ENCODE measurements at regions not wholly inside any gene's neighbourhood (a gene's known extent, or its start where the extent isn't known, plus 50 kb on each side); places are given as distances from the start of the nearest gene placed in this dataset.

DNA sequence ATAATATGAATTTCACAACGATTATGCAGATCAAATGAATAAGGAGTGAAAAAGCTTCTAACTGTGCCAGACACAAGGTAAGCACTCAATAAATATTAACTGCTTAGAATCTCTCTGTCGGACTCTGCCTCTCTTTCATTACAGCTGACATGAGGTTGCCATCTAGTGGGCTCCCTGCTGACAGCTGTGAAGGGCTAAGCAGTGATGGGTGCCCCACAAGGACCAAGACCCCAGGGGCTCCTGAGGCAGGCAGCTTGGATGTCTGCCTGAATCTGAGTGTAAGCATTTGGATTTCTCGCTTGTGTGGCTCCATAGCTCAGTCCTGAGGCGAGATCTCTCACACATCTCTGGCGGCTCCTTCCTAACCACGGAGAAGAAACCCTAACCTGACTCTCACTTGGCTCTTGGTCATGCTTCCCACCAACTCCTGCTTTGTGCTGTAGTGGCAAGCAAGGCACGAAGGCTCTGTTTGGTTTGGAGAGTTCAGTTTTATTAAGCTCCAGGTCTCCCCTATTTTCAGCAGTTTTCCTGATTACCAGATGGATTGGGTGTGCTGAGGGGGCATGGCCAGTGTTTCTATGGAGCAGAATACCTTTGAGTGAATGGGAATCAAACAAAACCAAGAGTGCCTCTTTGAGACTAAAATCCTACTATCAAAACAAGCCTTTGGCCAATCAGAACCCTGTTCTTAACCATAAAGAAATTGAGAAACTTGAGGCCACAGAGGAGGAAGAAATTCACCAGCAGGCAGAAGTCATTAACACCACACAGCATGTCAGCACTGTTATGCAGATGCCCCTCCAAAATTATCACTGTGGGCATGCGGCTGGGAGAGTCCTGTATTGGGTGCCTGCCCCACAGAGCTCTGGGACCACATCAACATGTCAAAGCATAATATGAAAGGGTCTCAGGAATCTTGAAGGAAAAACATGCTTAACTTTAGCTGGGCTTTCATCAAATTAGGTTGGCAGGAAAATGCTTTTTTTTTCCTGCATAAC, 152.8 kb upstream of the NTM start:
- H3K9me3 ChIP-seq (ENCODE audit: control insufficient read depth, insufficient read depth, low read length), result no peaks in the 10 kb centered on the region
- no peaks in the 10 kb centered on the region for H3K27me3 ChIP-seq (ENCODE audit: control insufficient read depth, insufficient read depth, low read length)
- ChIA-PET POLR2A (no interaction called here), CTCF (interaction anchor here (0.7 to 4.0 kb wide), 11 partner anchors 10 to 203 kb away, joined by 3 to 67 read pairs (median 4); no protein-coding TSS in a partner anchor)
- no peak overlapping the region for H3K4me3 ChIP-seq (ENCODE audit: low read depth, low read length)
- no peak overlapping the region for H3K27ac ChIP-seq (ENCODE audit: low read depth, low read length)
- TF ChIP-seq, protein P1, sequence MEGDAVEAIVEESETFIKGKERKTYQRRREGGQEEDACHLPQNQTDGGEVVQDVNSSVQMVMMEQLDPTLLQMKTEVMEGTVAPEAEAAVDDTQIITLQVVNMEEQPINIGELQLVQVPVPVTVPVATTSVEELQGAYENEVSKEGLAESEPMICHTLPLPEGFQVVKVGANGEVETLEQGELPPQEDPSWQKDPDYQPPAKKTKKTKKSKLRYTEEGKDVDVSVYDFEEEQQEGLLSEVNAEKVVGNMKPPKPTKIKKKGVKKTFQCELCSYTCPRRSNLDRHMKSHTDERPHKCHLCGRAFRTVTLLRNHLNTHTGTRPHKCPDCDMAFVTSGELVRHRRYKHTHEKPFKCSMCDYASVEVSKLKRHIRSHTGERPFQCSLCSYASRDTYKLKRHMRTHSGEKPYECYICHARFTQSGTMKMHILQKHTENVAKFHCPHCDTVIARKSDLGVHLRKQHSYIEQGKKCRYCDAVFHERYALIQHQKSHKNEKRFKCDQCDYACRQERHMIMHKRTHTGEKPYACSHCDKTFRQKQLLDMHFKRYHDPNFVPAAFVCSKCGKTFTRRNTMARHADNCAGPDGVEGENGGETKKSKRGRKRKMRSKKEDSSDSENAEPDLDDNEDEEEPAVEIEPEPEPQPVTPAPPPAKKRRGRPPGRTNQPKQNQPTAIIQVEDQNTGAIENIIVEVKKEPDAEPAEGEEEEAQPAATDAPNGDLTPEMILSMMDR (IDR thresholded peaks at IDR 0.05; ENCODE audit: low read depth, low read length), result peak; percentile 57
- peak; percentile 3 for DNase-seq (ENCODE audit: low read depth, low spot score)

DNA sequence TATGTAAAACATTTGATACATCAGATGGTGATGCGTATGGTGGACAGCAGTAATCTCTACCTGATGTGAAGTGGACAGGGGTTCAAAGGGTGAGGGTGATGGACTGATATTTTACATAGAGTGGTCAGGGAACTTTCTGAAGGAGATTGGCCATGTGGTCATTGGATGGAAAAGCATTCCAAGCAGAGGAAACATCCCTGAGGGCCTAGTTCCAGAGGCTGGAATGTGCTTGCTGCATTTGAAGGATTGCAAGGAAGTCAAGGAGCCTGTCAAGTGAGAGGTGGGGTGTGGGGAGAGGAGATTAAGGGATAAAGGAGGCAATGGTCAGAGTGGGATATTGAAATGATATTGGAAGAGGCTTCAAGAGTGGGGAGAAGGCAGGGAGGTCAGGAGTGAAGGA, 151.9 kb upstream of the NTM start:
- Histone ChIP-seq H3K4me3 (ENCODE audit: low read depth, low read length) (no peak overlapping the region), H3K9me3 (ENCODE audit: control insufficient read depth, insufficient read depth, low read length) (no peaks in the 10 kb centered on the region), H3K27me3 (ENCODE audit: control insufficient read depth, insufficient read depth, low read length) (no peaks in the 10 kb centered on the region), H3K27ac (ENCODE audit: low read depth, low read length) (no peak overlapping the region)
- CTCF ChIA-PET, result interaction anchor here (1.0 to 4.0 kb wide), 4 partner anchors 9 to 193 kb away, joined by 4 to 67 read pairs (median 24); no protein-coding TSS in a partner anchor
- TF ChIP-seq, protein P1 (IDR thresholded peaks at IDR 0.05; ENCODE audit: low read depth, low read length), result no peak
- POLR2A ChIA-PET, result no interaction called here
- no peak for DNase-seq (ENCODE audit: low read depth, low spot score)

DNA sequence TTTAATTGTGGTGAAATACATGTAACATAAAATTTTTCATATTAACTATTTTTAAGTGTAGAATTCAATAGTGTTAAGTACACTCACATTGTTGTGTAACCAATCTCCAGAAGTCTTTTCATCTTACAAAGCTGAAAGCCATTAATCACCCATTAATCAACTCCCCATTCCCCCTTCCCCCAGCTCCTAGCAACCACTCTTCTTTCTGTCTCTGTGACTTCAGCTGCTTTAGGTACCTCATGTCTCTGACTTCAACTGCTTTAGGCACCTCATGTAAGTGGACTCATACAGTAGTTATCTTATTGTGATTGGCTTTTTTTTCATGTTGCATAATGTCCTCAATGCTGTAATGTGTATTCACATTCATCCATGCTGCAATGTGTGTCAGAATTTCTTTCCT, 150.8 kb upstream of the NTM start:
- Histone ChIP-seq H3K27ac (ENCODE audit: low read depth, low read length) (no peak overlapping the region), H3K27me3 (ENCODE audit: control insufficient read depth, insufficient read depth, low read length) (no peaks in the 10 kb centered on the region), H3K9me3 (ENCODE audit: control insufficient read depth, insufficient read depth, low read length) (no peaks in the 10 kb centered on the region), H3K4me3 (ENCODE audit: low read depth, low read length) (no peak overlapping the region)
- no peak for DNase-seq (ENCODE audit: low read depth, low spot score)
- ChIA-PET POLR2A (no interaction called here), CTCF (interaction anchor here (0.8 to 4.0 kb wide), 3 partner anchors 134 to 194 kb away, joined by 3 to 36 read pairs (median 16); no protein-coding TSS in a partner anchor)
- TF ChIP-seq, protein P1 (IDR thresholded peaks at IDR 0.05; ENCODE audit: low read depth, low read length), result no peak

DNA sequence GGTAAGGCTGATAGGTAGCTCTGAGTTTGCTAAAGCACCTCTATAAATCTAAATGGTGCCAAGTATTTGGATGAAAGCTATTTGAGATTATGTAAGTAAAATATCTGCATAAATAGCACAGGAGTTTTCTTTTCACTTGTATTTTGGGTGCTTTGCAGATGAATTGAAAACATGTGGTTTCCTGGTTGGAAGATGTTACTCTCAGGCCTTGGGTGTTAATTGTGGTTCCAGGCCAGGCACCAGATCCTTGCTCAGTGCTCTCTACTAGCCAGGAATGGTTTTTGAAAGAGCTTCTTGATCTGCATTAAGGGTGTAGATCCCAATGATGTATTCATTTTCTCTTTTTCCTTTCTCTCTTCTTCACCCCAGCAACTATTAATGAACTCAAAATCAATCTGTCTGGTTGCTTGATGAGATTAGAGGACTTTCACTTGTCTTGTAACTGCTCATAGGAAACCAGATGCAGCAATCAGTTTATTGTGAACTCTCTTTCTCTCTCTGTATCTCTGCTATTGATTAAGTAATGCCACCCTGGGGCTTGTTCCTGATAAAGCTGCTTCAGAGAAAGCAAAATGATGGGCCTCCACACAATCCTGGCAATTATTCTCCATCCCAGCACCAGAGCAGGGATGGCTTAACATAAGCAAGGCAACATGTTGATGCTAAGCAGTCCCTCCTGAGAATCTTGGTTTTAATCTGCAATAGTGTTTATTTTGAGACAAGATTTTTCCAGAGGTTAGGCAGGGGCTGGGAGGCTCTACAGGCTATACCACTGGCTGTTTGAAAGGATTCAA, 147.0 kb upstream of the NTM start:
- CTCF ChIA-PET, result interaction anchor here (1.1 kb wide), 1 partner anchor 105 kb away, joined by 3 read pairs; no protein-coding TSS in a partner anchor
- no peak for DNase-seq (ENCODE audit: low read depth, low spot score)
- no peak overlapping the region for H3K27ac ChIP-seq (ENCODE audit: low read depth, low read length)
- H3K4me3 ChIP-seq (ENCODE audit: low read depth, low read length), result no peak overlapping the region
- H3K27me3 ChIP-seq (ENCODE audit: control insufficient read depth, insufficient read depth, low read length), result no peaks in the 10 kb centered on the region
- POLR2A ChIA-PET, result no interaction called here
- no peaks in the 10 kb centered on the region for H3K9me3 ChIP-seq (ENCODE audit: control insufficient read depth, insufficient read depth, low read length)
- TF ChIP-seq, protein P1 (IDR thresholded peaks at IDR 0.05; ENCODE audit: low read depth, low read length), result no peak

Measured in AG04450 (cell line).